NCI-H2171 (cell line): ENCODE measurements at regions not wholly inside any gene's neighbourhood (a gene's known extent, or its start where the extent isn't known, plus 50 kb on each side); places are given as distances from the start of the nearest gene placed in this dataset.
"Not testable (repeated sequence)": the region's sequence is repeated elsewhere in the genome, so short reads cannot be mapped to it uniquely, and the experiment has no call there.

Experiments used
- DNase-seq: peaks from one replicate; lab custom pipeline; 2025; lab: John Stamatoyannopoulos, UW

GRCh38 chr15:66865622-66866611 lies 163.9 kb downstream of the SMAD6 start:
- DNase-seq = no peak

- no peak for DNase-seq
Observed at GRCh38 chr15:66866656-66867055, 164.6 kb downstream of the SMAD6 start.

GRCh38 chr15:66868918-66869317 lies 166.9 kb downstream of the SMAD6 start:
- no peak for DNase-seq

- no peak for DNase-seq
Observed at GRCh38 chr15:66870880-66871388, 168.9 kb downstream of the SMAD6 start.

GRCh38 chr15:66872405-66872804 lies 170.4 kb downstream of the SMAD6 start:
- DNase-seq = no peak

GRCh38 chr15:66873331-66873730 lies 171.3 kb downstream of the SMAD6 start:
- not testable (repeated sequence) for DNase-seq

GRCh38 chr15:66873856-66874255 lies 171.8 kb downstream of the SMAD6 start:
- DNase-seq = no peak

- no peak for DNase-seq
Observed at GRCh38 chr15:66875588-66876420, 173.8 kb downstream of the SMAD6 start.

GRCh38 chr15:66876421-66876730 lies 174.3 kb downstream of the SMAD6 start:
- no peak for DNase-seq

- no peak for DNase-seq
Observed at GRCh38 chr15:66876731-66877476, 174.9 kb downstream of the SMAD6 start.

GRCh38 chr15:66877477-66878271 lies 175.6 kb downstream of the SMAD6 start:
- DNase-seq = no peak

- DNase-seq = no peak
Observed at GRCh38 chr15:66878761-66879160, 176.7 kb downstream of the SMAD6 start.

GRCh38 chr15:66879531-66880368 lies 177.7 kb downstream of the SMAD6 start:
- DNase-seq = no peak

GRCh38 chr15:66880380-66881155 lies 178.5 kb downstream of the SMAD6 start:
- no peak for DNase-seq

- no peak for DNase-seq
Observed at GRCh38 chr15:66881173-66881905, 179.3 kb downstream of the SMAD6 start.

GRCh38 chr15:66882251-66883020 lies 180.4 kb downstream of the SMAD6 start:
- no peak for DNase-seq

- DNase-seq = no peak
Observed at GRCh38 chr15:66883284-66883911, 181.4 kb downstream of the SMAD6 start.
